ENCODE measurements at regions not wholly inside any gene's neighbourhood (a gene's known extent, or its start where the extent isn't known, plus 50 kb on each side); places are given as distances from the start of the nearest gene placed in this dataset.
A peak's percentile ranks its signal among the peaks of the same experiment; 100 is the strongest.

DNA sequence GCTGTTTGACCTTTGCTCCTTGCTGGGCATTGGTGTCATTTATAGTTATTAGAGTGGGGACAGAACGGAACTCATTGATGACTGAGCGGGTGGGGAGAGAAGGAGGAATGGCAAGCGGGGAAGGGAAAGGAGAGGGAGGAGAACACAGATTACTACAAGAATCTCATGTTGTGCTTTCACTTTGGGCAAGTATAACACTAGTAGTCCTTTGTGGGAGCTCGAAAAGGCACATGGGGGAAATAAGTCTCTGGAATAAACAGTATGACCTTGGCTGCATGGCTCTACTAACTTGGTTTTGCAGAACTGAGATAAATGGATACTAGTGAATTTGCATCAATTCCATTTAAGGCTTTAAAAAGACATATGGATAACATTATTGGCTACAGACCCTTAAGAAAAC, 161.7 kb upstream of the NABP1 start:
- DNase-seq = no peak

- no peak for DNase-seq
Observed at GRCh38 chr2:191521608-191522208, 156.2 kb upstream of the NABP1 start.

DNA sequence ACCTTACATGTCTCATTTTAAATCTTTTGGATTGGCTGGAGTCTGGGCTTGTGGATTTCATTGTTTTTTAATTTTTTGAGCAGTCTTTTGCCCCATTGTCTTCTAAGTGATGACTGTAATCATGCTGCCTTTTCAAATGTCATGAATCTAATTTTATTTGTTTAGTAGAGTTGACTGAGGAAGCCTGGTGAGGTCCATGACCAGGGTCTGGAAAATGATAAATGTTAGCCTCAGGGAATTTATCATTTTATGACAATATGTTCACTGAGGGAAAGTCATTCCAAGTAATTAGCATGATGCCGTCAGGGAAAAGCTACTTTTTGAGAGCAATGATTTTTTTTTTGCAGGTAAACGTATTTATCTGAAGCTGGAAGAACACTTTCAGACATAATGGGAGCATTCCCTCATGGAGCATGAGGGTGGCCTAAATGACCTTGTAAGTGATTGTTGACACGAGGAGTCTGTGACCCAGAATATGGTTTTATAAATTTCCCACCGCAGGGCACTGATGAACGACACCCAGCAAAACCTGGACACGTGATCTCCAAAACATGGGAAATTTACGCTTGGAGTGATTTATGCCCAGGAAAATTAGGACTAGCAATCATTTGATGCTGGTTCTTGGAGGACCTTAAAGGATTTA, 155.3 kb upstream of the NABP1 start:
- DNase-seq = no peak

DNA sequence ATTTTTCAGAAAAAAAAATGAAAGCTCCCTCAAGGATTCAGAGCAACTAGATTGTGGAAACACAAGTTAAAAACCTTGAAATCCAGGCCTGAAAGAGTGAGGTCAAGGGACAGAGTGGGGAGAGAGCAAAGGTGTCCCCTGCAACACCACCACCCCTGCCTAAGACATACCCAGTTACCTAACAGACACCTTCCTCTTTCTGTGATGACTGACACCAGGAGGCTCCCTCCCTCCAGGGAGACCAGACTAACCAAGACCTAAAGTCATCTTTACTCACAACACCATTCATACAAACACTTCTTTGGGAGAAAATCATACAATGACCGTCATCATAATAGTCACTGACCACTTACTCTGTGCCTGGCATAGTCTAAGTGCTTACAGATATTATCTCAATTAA, 151.8 kb upstream of the NABP1 start:
- no peak for DNase-seq

GRCh38 chr2:191526536-191526935, 151.4 kb upstream of the NABP1 start:
- no peak for DNase-seq

GRCh38 chr2:191526953-191527556, 150.9 kb upstream of the NABP1 start:
- DNase-seq = no peak

- DNase-seq = no peak
Observed at GRCh38 chr2:191530618-191531017, 147.3 kb upstream of the NABP1 start.

GRCh38 chr2:191533693-191534180, 144.2 kb upstream of the NABP1 start:
- DNase-seq = no peak

DNA sequence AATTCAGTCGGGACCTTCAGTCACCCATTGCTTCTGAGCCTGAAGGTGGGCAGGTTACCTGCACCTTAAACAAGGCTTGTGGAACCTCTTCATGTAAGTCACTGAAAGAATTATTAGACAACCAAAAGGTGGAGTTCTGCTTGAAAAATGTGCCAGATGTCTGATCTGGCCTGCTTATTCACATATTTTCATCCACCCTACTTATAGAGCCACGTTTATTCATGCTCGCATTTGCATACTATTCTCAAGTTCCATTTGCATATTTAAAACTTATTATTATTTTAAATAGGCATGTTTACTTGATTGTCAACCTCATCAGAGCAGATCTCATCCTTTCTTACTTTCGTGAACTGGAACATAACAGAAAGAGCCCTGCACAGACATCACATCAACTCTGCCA, 140.0 kb upstream of the NABP1 start:
- no peak for DNase-seq

GRCh38 chr2:191538334-191538903, 139.5 kb upstream of the NABP1 start:
- no peak for DNase-seq

- DNase-seq = no peak
Observed at GRCh38 chr2:191539068-191539467, 138.9 kb upstream of the NABP1 start.

GRCh38 chr2:191540681-191541080, 137.3 kb upstream of the NABP1 start:
- no peak for DNase-seq

DNA sequence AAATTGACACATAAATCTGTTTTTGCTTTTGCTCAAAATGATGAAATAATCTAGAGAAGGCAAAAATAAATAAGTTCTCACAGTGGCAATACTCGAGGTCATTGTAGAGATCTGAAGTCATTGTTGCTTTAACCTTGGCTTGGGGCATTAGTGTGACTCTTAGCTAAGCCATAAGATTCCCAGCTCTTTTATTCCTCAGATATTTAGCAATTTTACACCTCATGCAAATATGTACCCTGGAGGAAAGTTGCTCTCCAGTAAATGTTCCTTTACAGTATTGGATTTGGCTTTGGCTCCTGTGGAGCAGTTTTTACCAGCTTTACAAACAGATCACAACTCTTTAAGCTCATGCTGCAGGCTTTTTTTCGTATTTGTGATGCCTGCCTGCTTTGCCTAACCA, 134.2 kb upstream of the NABP1 start:
- DNase-seq = no peak

DNA sequence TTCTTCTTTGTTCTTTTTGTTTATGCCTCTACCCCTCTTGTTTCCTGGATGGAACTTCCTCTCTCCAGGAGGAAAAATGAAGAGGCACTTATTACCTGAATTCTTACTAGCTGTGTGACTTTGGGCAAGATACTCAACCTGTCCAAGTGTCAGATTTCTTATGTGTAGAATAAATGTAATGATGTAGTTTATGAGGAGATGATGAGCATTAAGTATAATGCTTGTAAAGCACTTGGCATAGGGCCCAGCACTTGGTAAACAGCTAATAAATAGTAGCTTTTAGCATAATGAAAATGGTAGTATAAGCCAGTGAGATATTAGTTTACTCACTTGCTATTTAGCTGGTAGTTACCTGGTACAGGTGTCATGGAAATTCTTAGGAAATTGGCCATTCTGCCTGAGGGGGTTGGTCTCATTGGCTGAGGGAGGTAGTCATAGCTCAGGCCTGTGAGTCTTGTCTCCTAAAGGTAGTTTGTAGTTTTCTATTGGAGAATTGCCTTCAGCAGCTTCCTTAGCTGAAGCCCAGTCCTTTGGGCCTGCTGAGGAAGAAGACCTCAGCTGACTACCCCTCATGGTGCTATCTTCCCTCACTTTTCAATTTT, 133.4 kb upstream of the NABP1 start:
- no peak for DNase-seq

GRCh38 chr2:191545361-191545760, 132.6 kb upstream of the NABP1 start:
- DNase-seq = no peak

DNA sequence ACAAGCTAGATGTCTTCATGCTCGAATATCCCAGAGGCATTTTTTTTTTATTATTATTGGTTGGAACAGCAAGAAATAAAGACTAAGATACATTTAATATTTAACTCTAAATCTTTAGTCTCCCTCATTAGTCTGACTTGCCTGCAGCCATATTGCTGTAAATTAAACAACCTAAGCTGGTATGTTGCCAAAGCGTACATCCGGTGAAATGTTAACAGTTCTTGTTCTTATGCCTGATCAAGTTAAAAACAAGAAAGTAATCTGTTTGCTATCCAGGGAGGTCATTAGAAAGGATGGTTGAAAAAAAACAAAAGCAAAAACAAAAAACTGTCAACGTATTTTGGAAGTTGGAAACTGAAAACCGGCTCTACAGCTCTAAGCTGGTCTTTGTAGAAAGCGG, 125.9 kb upstream of the NABP1 start:
- no peak for DNase-seq

GRCh38 chr2:191554240-191554639, 123.7 kb upstream of the NABP1 start:
- DNase-seq = no peak

DNA sequence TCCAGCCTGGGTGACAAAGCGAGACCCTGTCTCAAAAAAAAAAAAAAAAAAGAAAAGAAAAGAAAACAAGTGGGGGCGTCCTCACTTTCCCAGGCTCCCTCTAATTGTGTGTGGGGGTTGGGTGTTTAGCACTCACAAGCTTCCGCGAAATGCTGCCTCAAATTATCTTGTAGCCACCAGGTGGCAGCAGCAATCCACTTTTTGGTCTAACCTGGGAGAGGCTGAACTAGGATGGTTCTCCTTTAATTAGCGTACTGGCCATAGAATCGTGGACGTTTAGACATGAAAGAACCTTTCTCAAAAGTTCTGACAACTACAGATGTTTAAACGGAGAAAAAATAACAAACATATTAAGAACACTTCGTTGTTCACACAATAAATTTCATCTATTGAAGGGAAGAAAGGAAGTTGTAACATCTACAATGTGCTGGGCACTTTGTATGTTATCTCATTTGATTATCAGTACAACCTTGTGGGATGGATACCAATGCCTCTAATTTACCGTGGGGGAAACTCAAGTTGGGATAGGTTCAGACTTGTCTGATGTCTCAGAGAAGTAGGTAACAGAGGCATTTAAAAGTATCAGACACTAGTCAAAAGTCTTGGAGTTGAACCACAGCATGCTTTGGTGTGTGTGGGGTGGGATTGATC, 122.7 kb upstream of the NABP1 start:
- DNase-seq = peak; percentile 59

DNA sequence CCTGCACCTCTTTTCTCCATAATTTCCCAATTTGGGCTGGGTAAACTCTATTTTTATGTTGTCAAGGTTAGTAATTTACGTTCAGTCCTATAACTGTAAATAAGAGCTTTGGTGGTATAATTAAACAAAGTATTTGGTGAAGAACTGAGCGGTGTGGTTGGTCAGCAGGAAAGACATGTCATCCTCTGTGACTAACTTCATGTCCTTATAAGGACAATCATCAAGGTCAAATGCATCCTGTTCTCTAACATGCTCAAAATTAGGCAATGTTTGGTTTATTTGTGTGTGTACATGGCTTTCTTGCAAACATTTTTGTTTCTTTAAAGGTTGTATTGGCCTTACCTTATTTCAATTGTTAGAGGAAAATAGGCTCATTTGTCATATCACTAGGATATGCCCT, 121.5 kb upstream of the NABP1 start:
- no peak for DNase-seq

DNA sequence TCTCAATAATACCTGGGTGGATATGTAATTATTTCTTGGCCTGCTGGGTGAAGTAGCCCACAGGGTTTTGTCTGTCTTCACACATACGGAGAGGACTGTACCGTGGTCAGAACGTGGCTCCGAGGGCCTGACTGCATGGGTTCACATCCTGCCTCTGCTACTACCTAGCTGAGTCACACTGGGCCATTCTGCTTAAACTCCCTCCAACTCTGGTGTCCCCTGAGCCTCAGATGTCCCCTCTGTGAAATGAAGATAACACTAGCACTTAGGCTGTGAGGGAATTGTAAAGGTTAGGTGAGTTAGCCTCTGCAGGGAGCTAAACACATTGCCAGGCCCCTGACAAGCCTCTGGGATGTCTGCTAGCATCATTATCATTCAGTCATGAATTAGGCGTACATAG, 120.1 kb upstream of the NABP1 start:
- no peak for DNase-seq

DNA sequence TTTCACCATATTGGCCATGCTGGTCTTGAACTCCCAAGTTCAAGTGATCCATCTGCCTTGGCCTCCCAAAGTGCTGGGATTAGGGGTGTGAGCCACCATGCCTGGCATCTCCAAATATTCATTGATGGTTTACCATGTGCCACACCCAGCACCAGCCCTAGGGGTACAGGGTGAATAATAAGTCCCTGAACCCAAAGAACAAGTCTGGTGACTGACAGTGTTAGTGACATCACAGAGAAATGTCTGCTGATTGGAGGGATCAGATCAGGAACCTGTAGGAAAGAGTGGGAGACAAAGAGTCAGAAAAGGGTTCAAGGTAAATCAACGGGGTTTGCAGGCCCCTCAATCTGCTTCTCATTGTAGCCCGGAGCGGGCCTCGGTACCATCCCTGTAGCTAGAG, 118.4 kb upstream of the NABP1 start:
- no peak for DNase-seq

- DNase-seq = no peak
Observed at GRCh38 chr2:191560411-191560980, 117.4 kb upstream of the NABP1 start.

DNA sequence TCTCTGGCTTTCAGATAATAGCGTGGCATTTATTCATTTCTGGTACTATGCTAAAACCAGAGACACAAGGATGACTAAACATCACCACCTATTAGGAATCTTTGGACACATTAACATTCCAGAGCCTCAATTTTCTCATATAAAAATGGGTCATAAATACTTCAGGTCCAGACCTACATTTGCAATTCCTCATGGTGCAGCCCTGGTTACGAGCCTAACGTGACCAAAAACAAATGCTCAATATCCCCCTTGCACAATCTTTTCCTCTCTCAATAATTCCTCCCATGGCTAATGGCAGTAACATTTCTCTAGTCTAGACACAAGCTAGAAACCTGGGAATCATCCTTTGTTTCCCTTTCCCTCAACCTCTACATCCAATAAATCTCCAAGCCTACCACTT, 112.8 kb upstream of the NABP1 start:
- DNase-seq = no peak

Measured in activated effector memory CD4-positive, alpha-beta T cell treated with Interleukin-2 at 50 U/mL for 16 hours (primary cell).